Left ventricle myocardium superior (tissue), 1 donor: ENCODE measurements at regions not wholly inside any gene's neighbourhood (a gene's known extent, or its start where the extent isn't known, plus 50 kb on each side); places are given as distances from the start of the nearest gene placed in this dataset.
A peak's percentile ranks its signal among the peaks of the same experiment; 100 is the strongest.
"Not testable (repeated sequence)": the region's sequence is repeated elsewhere in the genome, so short reads cannot be mapped to it uniquely, and the experiment has no call there.

Source experiments
- ATAC-seq: fragments of 200-7000 bp; cut with Tn5 transposase; one replicate; pipeline ENCODE4 v1.9.1; 2020; ENCODE audit warnings: mild to moderate bottlenecking, moderate library complexity
- DNase-seq: peaks from one replicate; pipeline ENCODE4 v3.0.0-alpha.2; 2020
- intact Hi-C: fragments of 100-400 bp; cut with micrococcal nuclease; formaldehyde crosslinking; loops from one replicate; pipeline ENCODE4 v1.11.0; 2022
- donor health status: DM: no; HTN: yes; CAD: no; lungs with severe emphysema.

DNA sequence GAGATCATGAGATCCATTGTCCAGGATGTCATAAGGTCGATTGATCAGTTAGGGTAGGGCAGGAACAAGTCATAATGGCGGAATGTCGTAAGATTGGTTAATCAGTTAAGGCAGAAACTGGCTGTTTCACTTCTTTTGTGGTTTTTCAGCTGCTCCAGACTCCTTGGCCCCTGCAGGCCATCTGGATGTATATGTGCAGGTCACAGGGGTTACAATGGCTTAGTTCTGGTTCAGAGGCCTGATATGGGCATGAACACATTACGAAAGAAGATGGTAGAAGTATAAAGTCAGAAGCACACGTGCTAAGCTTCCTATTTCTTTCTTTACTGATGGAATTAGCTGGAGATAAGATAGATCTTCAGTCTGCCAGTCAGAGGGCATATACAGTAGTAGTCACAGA, 315.4 kb upstream of the LRRC3B start:
- intact Hi-C loops = no loop called here
- DNase-seq (no peak), ATAC-seq (no peak)

DNA sequence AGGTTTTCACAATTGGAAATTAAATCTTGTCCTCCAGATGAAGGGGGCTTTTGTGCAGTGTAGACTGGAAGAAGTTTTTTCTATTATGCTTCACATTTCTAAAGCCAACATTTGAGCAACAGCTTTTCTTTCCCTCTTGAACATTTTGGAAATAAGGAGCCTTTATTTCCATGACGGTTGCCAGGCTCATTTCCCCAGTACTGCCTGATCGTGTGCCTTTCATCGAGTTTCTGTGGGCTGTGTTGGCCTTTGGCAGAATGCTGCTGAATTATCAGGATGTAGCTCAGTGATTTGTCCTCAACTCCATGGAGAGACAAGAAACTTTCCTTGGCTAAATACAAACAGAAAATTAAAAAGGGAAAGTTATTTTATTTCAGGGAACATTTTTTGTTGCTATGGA, 314.8 kb upstream of the LRRC3B start:
- peak; percentile 44 for ATAC-seq
- DNase-seq = no peak
- intact Hi-C loops = no loop called here

DNA sequence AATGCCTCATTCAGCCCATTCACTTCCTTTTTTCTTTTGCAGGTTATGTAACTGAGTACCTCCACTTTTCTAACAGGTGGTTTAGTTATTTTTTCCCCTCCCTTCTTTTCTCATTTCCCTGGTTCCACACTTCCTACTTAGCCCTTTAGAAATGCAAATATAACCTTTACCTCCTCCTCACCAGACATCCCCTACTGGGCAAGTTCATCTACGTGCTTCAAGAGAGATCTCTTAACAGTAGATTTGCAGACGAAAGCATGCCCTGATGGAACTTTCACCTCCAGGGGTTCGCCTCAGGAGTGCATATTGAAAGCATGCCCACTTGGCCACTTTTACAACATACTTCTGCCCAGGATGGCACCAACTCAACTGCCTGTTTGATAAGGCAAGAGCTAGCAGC, 314.1 kb upstream of the LRRC3B start:
- ATAC-seq (no peak), DNase-seq (no peak)
- intact Hi-C loops = no loop called here

DNA sequence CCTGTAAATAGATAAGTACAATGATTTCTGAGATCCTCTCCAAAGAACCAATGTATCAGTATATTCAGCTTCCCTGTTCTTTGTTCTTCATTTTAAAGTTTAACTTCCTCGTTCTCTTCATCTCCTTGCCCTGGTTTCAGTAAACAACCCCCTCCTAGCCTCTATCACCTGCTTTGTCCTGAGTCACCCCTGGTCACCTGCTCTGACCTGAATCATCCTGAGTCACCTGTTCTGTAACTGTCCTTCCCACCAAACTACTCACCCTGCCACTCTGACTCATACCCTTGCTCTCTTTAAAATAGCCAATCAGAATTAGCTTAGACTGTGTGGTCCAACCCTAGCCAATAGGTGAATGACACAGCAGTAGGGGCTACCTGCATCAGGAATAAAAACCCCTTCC, 313.0 kb upstream of the LRRC3B start:
- intact Hi-C loops, DNase-seq, ATAC-seq: not testable (repeated sequence)

DNA sequence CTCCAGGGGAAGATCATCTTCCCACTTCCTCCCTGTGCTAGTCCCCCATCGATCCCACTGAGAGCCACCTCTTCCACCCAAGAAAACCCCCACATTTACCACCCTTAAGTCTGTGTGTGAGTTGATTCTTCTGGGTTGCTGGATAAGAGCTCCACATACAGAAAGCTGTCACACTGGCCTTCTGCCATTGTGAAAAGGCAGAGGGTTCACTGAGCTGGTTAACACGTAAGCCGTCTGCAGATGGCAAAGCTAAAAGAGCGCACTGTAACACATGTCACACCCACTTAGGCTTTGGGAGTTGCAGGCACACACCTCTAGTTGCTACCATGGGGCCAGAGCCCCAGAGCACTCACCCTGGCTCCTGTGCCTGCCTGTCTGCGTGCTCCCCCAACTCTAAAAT, 309.8 kb upstream of the LRRC3B start:
- ATAC-seq = no peak
- intact Hi-C loops = no loop called here
- DNase-seq = no peak

DNA sequence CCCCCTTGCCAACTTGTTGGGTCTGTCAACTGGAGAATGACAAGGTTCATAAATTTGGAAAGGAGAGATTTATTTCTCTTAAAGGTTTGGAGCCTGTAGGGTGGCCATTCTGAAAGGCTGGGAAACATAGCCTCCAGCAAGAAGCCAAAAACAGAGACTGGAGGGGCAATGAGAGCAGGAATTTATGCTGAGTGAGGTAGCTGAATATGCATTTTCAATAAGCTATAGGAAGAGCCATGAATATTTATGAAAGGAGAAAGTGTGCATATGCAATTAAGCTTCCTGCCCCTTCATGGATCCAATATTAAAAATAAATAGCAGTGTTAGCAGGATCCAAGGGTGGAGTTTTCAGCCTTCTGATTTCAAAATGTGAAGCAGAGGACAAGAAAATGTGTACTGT, 306.1 kb upstream of the LRRC3B start:
- no peak for DNase-seq
- ATAC-seq = no peak
- intact Hi-C loops = no loop called here

DNA sequence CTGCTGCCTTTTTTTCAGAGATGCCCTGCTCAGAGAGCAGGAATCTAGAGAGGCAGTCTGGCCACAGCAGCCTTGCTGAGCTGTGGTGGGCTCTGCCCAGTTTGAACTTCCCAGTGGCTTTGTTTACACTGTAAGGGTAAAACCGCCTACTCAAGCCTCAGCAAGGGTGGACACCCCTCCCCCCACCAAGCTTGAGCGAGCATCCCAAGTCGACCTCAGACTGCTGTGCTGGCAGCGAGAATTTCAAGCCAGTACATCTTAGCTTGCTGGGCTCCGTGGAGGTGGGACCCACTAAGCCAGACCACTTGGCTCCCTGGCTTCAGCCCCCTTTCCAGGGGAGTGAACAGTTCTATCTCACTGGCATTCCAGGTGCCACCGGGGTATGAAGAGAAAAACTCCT, 298.8 kb upstream of the LRRC3B start:
- DNase-seq, intact Hi-C loops, ATAC-seq: not testable (repeated sequence)

DNA sequence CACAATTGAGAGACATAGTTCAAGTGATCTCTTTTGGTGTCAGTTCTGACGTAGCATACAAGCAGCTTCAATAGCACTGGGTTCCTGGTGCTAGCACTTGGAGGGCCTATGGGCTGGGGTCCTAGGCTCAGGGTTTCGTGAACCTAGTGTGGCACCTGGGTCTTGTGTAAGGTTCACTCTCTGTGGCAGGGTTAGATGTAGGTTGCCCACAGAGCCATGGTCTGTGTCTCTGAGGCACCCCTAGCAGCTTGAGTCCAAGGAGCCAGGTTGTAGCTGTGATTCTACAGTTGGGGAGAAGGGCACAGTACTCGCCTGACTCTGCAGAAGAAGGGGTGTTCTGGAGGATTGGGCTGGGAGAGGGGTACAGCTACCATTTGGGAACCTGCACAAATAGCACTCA, 282.6 kb upstream of the LRRC3B start:
- intact Hi-C loops = no loop called here
- DNase-seq (no peak), ATAC-seq (no peak)

DNA sequence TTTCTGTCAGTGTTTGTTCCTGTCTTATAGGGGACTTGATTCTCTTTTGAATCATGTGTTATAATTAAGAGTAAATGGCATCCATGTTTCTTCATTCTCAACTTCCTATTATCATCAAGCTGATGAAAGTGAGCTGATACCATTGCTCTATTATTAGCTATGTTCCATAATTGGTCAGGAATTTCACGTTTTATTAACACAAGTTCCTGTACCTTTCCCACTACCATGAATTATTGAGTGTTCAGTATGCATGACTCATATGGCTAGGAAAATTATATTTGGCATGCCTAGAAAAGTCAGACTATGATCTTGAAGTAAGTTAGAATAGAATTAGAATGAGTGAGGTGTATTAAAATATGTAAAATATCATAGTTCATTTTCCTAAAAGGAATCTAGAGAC, 278.9 kb upstream of the LRRC3B start:
- DNase-seq = no peak
- no peak for ATAC-seq
- intact Hi-C loops = no loop called here

DNA sequence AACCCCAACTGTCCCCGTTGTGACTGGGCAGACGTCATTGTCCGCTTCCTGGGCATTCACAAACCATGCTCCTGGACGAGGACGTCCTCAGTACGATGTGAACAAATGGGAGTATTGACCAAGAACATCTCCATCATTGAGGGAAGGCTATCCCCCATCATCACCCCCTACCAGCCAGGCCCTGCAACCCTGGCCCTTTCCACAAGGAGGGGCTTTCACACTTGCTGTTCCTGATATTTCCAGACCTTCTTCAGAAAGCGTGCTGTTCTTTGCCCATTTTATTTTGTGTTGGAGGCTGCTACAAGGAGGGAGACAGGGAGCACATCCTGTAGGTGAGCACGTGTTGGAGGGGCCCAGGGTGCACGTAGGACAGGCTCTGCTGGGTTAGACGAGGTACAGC, 277.0 kb upstream of the LRRC3B start:
- DNase-seq (no peak), ATAC-seq (no peak)
- intact Hi-C loops = no loop called here

DNA sequence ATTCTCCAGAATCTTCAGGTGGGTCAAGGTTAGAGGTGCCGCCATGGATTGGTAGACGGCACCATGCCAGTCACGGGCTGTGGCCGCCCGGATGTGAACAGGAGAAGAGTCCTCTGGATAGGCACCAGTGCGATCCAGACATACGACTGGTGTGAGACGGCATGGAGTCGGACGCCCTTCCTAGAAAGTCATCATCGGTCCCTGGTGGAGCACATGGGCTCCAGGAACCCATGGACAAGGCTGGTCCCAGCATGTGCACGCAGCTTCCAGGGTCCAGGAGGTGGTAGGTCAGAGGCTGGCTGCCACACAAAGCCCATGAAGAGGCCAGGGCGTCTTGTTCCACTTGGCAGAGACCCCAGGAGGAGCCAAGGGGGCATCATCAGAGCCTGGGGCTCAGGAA, 276.1 kb upstream of the LRRC3B start:
- ATAC-seq = no peak
- no peak for DNase-seq

DNA sequence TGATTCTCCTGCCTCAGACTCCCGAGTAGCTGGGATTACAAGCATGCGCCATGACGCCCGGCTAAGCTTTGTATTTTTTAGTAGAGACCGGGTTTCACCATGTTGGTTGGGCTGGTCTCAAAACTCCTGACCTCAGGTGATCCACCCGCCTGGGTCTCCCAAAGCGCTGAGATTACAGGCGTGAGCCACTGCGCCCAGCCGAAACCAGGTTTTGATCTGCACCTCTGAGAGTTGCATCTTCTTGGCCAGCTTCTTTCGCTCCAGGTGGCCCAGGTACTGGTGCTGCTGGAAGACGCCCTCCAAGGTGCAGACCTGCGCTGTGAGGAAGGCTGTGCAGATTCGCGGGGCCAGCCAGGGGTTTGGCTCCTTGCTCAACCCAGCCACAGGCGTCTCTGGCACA, 275.4 kb upstream of the LRRC3B start:
- DNase-seq = no peak
- no peak for ATAC-seq

More for the DNA sequence above, 276.1 kb upstream of the LRRC3B start:
- intact Hi-C loops = no loop called here

DNA sequence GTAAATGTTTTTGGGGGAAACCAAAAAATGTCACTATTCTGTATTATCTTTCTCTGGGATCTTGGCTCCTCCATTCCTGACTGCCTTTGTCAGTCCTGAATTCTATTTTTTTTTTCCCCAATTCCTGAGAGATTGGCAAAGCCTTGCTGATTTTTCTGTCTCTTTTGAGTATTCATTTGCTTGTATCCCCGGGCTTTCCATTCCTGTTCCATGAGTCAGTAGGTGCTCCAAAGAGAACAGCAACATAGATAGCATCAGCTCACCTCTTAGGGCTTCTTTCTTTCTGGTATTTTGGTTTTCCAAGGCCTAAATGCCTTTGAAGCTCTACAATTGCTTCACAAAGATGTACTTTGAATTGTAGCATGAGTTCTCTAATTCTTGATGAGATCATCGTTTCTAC, 271.7 kb upstream of the LRRC3B start:
- intact Hi-C loops = no loop called here
- DNase-seq (no peak), ATAC-seq (no peak)

More for the DNA sequence above, 275.4 kb upstream of the LRRC3B start:
- intact Hi-C loops = no loop called here

DNA sequence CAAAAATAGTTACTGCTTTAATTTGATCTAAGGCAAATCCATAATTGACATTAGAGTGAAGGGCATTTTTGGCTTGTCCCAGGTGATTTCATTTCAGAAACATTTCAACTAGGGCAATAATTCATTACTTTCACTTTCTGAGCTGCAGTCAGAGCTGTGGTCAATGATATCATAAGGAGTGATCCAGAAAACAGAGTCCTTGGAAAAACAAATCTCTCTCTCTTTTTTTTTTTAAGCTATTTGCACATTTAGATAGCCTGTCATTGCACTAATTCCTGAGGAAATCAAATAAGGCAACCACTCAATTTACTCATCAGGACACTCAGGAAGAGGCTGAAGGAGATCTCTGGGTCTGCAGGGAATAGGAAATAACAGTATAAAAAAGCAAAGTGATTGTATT, 269.5 kb upstream of the LRRC3B start:
- DNase-seq = no peak
- ATAC-seq = no peak
- intact Hi-C loops = no loop called here

DNA sequence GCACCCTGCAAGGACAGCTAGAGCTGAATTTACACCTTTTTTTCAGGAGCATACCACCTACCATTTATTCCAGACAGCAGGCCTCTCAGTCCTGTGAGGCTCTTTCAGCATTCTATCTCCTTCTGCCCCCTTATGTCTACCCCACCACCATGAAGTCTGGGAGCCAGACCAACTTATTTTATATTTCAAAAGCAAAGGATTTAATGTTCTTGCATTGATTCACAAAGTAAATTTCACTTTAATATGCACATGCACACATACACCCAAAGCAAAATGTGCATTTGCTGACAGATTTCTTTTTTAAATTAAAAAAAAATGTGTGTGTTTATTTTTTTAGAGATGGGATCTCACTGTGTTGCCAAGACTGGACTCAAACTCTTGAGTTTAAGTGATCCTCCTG, 264.2 kb upstream of the LRRC3B start:
- ATAC-seq = no peak
- DNase-seq = no peak
- intact Hi-C loops = no loop called here

DNA sequence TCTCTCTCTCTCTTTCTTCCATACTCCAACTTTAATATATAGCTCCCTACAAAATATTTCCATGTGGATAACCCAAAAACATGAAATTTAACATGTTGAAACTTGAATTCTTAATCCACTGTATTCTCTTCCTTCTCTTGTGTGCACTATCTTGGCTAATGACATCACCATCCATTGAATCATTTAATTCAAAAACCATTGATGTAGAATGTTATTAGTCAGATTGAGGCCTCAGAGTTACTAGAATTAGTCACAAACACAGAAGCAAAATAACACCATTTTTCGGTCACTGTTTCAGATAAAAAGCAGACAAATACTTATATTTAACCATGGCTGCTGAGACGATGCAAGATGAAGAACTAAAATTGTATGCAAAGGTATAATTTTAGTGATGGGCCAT, 256.9 kb upstream of the LRRC3B start:
- intact Hi-C loops = no loop called here
- ATAC-seq (no peak), DNase-seq (no peak)

DNA sequence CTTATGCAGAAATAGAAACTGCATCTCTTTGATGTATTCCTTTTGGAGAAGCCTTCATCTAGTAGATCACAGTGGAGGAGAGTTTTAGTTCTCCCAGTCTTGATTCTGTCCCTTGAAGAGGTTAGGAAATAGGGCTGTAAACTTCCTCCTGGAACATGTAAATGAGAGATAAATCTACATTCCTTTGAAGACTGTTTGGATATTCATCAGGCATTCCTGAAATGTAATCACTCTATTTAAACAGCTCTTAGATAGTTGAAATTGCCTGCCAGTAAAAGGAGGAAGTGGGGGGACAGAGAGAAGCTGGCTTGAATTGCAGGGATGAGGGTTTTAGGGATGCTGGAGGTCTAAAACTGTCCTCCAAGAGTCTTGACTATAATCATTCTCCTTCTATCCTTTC, 254.3 kb upstream of the LRRC3B start:
- intact Hi-C loops = no loop called here
- DNase-seq = no peak

DNA sequence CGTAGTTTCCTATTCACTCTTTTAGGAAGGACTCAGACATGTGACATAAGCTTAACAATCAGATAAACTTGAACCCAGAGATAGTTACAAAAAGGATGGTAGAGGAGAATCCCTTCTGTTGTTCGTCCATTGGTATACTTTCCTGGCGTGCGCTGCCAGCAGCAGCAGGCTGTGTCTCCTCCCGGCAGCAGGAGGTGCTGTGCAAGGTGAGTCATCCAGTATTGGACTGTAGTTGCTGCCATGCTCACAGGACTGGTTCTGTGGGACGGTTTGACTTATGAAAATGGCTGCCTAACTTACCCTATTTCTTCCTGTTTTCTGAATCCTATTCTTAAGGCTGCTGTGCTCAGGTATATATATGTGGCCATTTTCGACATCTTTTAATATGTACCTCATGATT, 253.4 kb upstream of the LRRC3B start:
- intact Hi-C loops = no loop called here
- DNase-seq = no peak
- ATAC-seq = no peak

More for the DNA sequence above, 254.3 kb upstream of the LRRC3B start:
- ATAC-seq = no peak

DNA sequence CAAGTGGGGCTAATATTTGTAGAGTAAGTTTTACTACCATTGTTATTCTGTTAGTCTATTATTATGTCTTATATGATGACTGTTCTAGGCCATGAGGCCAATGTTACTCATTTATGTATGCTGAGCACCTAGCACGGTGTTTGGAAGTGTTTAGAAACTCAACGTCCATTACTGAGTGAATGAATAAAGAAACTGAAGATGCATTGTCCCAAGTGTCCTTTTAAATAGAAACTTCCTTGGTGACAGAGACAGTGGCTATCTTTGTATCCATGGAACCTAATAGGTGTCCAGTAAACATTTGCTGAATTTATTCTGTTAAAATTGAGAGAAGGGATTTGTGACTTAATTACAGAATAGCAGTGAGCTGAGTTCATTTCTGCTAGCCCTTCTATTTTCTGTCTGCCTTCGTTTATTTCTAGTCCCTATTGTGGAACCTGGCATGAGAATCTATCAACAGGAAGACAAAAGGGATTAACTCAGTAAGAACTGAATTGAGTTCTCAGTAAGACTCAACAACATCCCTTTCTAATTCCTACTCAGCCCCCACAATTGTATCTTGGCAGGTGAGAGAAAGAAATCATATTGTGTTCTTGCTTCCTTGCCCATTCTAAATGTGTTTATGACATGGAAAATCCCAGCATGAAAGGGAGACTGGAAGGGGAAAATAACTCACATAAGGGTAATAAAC, 246.6 kb upstream of the LRRC3B start:
- intact Hi-C loops = no loop called here

DNA sequence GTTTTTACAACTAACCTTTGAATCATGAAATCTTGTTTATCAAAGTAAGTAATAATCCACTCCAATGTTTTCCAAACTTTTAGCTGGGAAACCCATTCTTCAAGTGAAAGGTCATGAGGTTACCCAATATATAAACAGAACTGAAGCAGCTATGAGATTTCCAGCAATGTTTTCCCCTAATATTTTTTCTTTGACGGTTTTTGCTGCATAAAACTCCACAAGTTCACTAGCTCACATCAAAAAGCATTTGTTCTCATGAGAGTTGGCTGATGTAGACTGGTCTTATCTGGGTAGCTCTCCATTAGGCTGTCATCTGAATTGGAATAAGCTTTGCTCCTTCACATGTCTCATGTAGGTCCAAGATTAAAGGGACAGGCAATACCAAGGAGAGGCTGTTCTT, 241.2 kb upstream of the LRRC3B start:
- DNase-seq (no peak), ATAC-seq (no peak)
- intact Hi-C loops = no loop called here

More for the DNA sequence above, 246.6 kb upstream of the LRRC3B start:
- no peak for ATAC-seq
- DNase-seq = no peak

DNA sequence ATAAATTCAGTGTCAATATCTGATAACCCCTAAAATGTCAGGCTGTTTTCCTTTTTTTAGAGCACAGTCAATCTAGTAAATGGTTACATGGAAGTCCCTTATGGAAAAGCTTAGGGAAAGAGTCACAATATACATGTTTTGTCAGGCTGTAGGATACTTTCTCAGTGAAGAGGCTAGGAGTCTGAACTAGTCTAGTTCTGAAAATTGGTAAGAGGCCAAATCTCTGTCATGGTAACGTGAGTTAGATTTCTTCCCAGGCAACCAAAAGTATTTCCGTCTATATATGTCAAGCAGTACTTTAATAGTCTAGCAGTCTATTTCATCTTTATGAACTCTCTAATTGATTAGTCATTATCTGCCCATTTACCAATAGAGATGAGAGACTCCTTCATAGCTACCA, 215.9 kb upstream of the LRRC3B start:
- no peak for DNase-seq
- no peak for ATAC-seq
- intact Hi-C loops = no loop called here

DNA sequence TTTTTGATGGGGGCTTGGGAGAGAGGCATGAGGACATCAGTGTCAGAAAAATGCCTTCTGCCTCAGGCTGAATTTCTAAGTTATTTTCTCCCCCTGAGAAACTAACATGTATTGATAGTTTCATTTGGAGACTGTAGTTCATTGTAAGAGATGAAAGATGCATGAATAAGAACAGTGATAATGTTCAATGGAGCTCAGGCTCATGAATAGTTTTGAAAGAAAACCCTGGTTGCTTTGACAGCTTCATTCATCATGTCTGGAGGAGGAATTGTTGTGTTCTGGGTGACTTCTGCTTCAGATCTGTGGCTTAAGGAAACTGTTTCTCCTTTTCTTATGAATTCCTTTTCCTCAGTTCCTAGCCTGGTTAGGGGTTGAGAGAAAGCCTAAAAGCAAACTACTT, 204.0 kb upstream of the LRRC3B start:
- DNase-seq (no peak), ATAC-seq (no peak)
- intact Hi-C loops = no loop called here
